RPMI8226 (cell line): ENCODE measurements at regions not wholly inside any gene's neighbourhood (a gene's known extent, or its start where the extent isn't known, plus 50 kb on each side); places are given as distances from the start of the nearest gene placed in this dataset.
"Not testable (repeated sequence)": the region's sequence is repeated elsewhere in the genome, so short reads cannot be mapped to it uniquely, and the experiment has no call there.

ENCODE experiments used
- DNase-seq: peaks from one replicate; pipeline ENCODE4 v3.0.0-alpha.2; 2015

DNA sequence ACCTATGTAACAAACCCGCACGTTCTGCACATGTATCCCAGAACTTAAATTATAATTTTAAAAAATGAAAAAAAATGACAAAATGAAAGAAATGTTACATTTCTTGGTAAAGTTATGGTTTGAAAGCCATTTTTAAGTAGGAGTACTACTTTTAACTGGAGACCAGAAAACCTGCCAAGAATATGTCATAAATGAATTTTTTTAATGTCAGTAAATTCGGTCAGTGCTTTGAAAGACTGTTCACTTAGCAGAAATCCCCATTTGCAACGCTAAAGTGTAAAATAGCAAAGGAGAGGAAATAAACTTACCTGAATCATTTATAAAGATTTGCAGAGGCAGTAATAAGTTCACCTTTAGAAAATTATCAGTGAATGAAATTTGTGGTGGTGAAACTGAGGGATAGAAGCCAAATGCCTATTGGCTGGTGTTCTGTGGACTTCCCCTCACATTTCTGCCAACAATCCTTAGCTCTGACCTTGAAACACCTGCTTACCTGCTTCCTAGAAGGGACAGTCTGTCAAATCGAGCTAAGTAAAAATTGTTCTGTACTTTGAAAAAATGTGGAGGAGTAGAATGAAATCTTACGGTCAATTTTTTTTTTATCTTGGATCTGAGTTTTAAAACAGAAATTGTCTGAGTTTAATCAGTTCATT, 714.2 kb downstream of the SLC6A15 start:
- DNase-seq = no peak

- no peak for DNase-seq
Measured at GRCh38 chr12:84191779-84192178, 720.8 kb downstream of the SLC6A15 start.

DNA sequence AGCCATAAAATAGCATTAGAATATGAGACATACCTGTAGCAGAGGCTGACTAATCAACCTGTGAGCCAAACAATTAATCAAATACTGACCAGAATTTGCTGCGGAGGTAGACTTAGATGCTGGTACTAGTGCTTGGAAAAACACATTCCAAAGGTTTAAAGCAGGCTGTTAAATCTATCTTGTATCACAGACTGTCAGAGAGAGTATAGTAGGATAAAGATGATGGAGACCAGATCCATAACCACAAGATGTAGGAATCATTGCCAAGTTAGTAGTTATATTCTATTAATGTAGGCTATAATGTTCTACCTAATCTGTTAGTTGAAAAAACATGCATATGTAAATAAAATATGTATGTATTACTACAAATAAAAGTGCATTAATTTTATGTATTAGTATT, 726.2 kb downstream of the SLC6A15 start:
- no peak for DNase-seq

GRCh38 chr12:84183576-84183975, 729.0 kb downstream of the SLC6A15 start:
- DNase-seq = no peak

DNA sequence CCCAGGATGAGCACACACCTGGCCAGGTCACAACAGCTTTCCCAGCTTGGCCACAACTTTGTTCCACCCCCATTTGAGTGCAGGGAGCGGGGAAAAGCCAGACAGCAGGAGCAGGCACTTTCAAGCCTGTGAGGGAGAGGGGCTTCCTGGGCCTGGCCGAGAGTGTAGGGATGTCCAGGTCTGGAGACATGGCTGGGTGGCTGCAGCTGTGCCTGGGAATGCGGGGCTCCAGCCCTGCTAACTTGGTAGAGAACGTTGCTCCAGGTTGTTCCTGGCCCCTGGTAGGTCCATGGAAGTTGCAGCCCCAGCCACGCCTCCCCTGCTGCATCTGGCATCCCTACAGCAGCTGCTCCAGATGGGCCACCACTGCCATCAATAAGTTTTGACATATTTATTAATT, 738.5 kb downstream of the SLC6A15 start:
- no peak for DNase-seq

DNA sequence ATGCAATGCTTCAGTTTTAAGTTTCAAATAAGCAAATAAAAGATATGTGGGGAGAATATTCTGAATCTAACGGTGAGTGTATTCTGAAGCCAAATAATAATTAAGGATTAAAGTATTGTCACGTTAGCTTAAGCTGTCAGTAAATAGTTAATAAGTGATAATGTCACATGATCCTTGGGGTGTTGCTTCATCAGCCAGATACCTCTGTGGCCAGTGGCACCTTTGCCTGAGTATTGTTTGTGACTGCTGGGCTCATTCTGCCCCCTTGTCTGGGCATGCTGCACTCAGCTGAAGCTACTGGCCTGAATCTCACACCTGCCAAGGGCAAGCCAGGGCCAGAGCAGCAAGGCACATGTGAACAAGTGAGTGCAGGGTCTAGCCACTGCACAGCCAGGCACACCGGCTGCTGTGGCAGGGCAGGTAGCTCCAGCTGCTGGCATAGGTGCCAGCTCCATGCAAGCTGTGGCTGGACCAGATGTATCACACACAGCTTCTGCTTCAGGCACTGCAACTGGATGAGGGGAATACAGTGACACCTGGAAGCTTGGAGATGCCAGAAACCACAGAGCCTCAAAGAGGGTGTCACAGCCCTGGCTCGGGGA, 739.7 kb downstream of the SLC6A15 start:
- no peak for DNase-seq

GRCh38 chr12:84166812-84167211, 745.8 kb downstream of the SLC6A15 start:
- no peak for DNase-seq

DNA sequence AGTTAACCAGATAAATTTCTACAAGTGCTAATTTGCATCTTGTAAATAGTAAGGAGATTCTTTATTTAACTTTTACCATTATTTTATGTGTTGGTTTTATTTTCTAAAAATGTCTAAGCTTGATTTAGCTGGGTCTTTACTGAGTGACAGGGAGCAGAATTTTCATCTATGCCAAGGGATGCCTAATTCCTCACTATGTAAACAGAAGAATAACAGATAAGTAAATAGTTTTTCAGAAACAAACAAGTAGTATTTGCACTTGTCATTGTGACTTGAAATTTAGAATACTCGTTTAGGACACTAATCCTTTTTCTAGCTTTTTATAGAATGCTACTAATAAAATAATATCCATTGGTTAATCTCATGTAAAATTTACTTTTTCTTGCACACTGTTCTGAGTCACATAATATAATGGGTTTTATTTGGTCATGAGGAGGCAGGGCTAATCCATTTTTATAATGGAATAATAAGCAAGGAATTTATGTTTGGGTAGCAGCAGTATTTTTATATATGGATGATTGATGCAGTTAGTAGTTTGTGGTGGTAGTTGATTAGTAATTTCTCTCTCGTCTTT, 746.5 kb downstream of the SLC6A15 start:
- no peak for DNase-seq

- no peak for DNase-seq
Measured at GRCh38 chr12:84161296-84161695, 751.3 kb downstream of the SLC6A15 start.

- no peak for DNase-seq
Measured at GRCh38 chr12:84159260-84159659, 753.3 kb downstream of the SLC6A15 start.

- DNase-seq = no peak
Measured at GRCh38 chr12:84157170-84157569, 755.4 kb downstream of the SLC6A15 start.

DNA sequence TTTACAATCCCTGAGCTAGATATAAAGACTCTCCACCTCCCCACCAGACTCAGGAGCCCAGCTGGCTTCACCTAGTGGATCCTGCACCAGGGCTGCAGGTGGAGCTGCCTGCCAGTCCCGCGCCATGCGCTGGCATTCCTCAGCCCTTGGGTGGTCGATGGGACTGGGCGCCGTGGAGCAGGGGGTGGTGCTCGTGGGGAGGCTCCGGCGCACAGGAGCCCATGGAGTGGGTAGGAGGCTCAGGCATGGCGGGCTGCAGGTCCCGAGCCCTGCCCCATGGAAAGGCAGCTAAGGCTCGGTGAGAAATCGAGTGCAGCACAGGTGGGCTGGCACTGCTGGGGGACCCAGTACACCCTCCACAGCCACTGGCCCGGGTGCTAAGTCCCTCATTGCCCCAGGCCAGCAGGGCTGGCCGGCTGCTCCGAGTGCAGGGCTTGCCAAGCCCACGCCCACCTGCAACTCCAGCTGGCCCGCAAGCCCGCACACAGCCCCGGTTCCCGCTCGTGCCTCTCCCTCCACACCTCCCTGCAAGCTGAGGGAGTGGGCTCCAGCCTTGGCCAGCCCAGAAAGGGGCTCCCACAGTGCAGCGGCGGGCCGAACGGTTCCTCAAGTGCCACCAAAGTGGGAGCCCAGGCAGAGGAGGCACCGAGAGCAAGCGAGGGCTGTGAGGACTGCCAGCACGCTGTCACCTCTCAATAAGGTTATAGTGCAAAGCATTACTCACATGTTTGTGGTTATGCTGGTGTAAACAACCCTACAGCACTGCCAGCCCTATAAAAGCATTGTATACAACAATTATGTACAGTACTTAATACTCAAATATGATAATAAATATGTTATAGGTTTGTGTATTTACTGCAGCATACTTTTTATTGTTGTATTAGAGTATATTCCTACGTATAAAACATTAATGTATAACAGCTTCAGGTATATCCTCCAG, 757.3 kb downstream of the SLC6A15 start:
- not testable (repeated sequence) for DNase-seq

- DNase-seq = not testable (repeated sequence)
Measured at GRCh38 chr12:84154439-84154990, 758.1 kb downstream of the SLC6A15 start.

- DNase-seq = no peak
Measured at GRCh38 chr12:84150201-84150600, 762.4 kb downstream of the SLC6A15 start.

- DNase-seq = no peak
Measured at GRCh38 chr12:84148335-84148734, 764.3 kb downstream of the SLC6A15 start.

DNA sequence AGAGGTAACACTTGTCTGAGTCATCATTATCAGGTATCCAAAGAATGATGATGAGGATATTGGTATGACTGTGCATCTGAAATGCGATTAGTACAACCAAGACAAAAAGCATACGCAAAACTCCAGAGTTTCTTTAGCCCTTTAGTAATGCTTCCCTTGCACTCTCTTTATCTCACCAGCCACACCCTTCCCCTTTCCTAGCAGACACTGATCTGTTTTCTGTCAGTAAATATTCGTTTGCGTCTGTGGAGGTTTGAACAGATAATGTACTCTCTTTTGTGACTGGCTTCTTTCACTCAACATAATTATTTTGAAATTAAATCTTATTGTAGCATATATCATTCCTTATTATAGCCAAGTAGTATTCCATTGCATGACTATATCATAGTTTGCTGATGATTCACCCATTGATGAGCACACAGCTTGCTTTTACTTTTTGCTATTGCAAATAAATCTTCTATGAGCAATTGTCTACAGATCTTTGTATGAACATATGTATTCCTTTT, 775.7 kb downstream of the SLC6A15 start:
- DNase-seq = no peak

- no peak for DNase-seq
Measured at GRCh38 chr12:84135586-84136279, 776.9 kb downstream of the SLC6A15 start.

DNA sequence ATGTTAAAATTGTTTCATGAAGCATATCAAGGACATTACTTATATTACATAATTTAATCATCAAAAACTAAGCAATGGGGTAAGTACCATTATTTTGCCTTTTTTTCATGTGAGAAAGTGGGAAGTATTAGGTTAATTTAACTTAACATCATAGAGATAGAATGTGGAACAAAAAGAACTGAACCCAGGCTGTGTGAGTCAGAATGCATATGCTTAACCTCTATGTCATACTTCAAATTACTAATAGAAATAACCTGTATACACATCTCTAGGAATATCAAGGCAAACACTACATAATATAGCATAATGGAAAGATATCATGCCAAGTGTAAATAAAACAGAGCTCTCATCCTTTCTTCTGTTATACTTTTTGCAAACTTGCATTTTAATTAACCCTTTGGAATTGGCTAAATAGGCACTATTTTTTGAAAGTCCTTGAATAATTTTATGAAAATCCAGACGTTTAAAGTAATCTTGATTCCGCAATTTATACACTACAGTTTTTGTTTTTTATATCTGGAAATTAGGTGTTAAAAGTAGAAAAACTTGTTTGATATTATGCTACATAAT, 777.7 kb downstream of the SLC6A15 start:
- no peak for DNase-seq

DNA sequence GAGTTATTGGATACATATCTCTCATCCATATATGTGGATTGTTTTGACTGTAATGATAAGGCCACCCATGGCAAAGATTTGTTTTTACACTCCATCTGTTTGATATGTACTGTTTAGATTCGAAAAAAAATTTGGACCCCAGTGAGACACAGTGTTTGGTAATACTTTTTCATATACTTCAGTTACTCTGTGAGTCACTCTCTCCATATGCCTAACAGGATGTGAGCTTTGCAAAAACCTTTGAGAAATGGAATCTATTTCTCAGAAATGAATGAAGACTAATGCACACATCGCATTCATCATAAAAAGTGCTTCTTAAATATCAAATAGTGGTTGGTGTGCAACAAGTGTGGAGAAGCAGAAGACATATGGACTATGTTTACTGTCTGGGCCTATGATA, 781.5 kb downstream of the SLC6A15 start:
- no peak for DNase-seq

DNA sequence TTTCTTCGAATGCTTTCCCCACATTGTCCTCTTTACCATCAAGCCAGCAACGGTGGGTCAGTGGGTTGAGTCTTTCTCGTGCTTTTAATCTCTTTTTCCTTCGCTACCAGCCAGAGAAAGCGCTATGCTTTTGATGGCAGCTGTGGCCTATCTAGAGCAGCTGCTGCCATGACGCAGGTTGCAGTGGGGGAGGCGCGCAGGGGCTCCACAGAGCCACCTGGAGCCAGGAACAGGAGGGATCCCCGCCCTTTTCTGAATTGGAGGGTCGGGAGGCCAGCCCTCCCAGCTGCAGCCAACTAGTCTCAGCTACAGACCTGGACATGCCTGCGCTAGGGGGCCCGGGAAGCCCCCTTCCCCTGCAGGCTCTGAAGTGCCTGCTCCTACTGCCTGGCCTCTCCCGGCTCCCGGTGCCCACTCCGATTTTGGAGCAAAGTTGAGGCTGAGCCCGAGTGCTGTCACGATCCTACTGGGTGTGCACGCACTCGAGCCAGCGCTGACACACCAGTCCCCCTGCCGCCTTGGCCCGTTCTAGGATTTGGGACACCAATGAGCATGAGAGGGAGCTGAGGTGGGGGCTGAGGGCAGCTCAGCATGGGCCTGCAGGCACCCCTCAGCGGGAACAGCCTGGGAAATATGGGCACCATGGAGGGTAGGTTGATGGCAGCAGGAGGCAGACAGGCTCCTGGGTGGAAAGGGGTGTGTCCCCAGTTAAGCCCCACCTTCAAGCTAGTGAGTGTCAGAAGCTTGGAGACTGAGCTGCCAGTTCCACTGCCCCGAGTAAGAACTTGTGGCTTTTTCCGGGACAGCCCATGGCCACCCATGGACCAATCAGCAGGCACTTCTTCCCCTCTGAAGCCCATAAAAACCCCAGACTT, 784.2 kb downstream of the SLC6A15 start:
- peak; percentile 11 for DNase-seq

- DNase-seq = no peak
Measured at GRCh38 chr12:84124211-84124610, 788.4 kb downstream of the SLC6A15 start.
